Thyroid gland (tissue), 4 donors: ENCODE measurements at regions not wholly inside any gene's neighbourhood (a gene's known extent, or its start where the extent isn't known, plus 50 kb on each side); places are given as distances from the start of the nearest gene placed in this dataset.

Experiments
- DNase-seq, 2 donors: peaks; one replicate each; pipeline ENCODE4 v3.0.0-alpha.2; 2019
- H3K27ac ChIP-seq, 3 donors: fragments of 200-600 bp; sonication (generic); 1 replicate in 2 of 3; 2 replicates in 1 of 3; pipeline ENCODE4 v1.5.1; 2016 to 2019; ENCODE audit warnings: mild to moderate bottlenecking in 1 of 3, moderate library complexity in 1 of 3
- H3K27me3 ChIP-seq: fragments of 200-600 bp; sonication (generic); one replicate; pipeline ENCODE4 v1.5.1; 2019
- H3K36me3 ChIP-seq, 2 donors: fragments of 200-600 bp; sonication (generic); one replicate each; pipeline ENCODE4 v1.5.1; 2016 to 2019
- H3K4me1 ChIP-seq, 2 donors: fragments of 200-600 bp; sonication (generic); one replicate each; pipeline ENCODE4 v1.5.1; 2017 to 2019
- H3K4me3 ChIP-seq, 3 donors: fragments of 200-600 bp; sonication (generic); replicated peaks in 1 of 3; 1 replicate in 2 of 3; 2 replicates in 1 of 3; pipeline ENCODE4 v1.5.1; 2016; ENCODE audit warnings: mild to moderate bottlenecking in 1 of 3
- H3K9me3 ChIP-seq: fragments of 200-600 bp; sonication (generic); one replicate; pipeline ENCODE4 v1.5.1; 2017
- CTCF ChIP-seq, 6 experiments: fragments of 200-600 bp in 3 of 6; fragments of 450-650 bp in 3 of 6; sonication (generic) in 3 of 6; IDR thresholded peaks; one replicate each; pipeline ENCODE4 v1.5.1; 2016 to 2019; ENCODE audit warnings: antibody characterized with exemption in 6 of 6, mild to moderate bottlenecking in 2 of 6, inconsistent platforms in 1 of 6, moderate library complexity in 1 of 6
- POLR2A ChIP-seq, 2 donors: fragments of 450-650 bp; IDR thresholded peaks; one replicate each; pipeline ENCODE4 v1.6.1; 2017; ENCODE audit warnings: antibody characterized with exemption in 2 of 2, mild to moderate bottlenecking in 2 of 2, moderate library complexity in 1 of 2
- WGBS, 2 donors: methylation state at CpG; one replicate each; pipeline ENCODE4 v1.1.5; 2017; 5-methylcytosine and 5-hydroxymethylcytosine counted together
- intact Hi-C: fragments of 100-400 bp; cut with DNase I; formaldehyde crosslinking; loops from one replicate; pipeline ENCODE4 v1.15.1; 2023

GRCh38 chr1:172964864-172965263, 85.9 kb downstream of the TNFSF18 start:
- Histone ChIP-seq H3K27me3 (no peaks in the 10 kb centered on the region), H3K27ac (no peak overlapping the region), H3K4me1 (no peaks in the 10 kb centered on the region), H3K9me3 (no peaks in the 10 kb centered on the region), H3K36me3 (no peaks in the 10 kb centered on the region), H3K4me3 (no peak overlapping the region)
- WGBS, 2 donors, result 96% methylated on average over 1 of the region's 1 CpG
- no peak for DNase-seq
- intact Hi-C loops, result no loop called here
- TF ChIP-seq CTCF (IDR thresholded peaks at IDR 0.05), result no peak
- no peak for TF ChIP-seq POLR2A (IDR thresholded peaks at IDR 0.05)

GRCh38 chr1:172966844-172967540, 83.7 kb downstream of the TNFSF18 start:
- intact Hi-C loops, result no loop called here
- no peak for DNase-seq
- Histone ChIP-seq H3K27ac (no peak overlapping the region), H3K4me1 (no peaks in the 10 kb centered on the region), H3K36me3 (no peaks in the 10 kb centered on the region), H3K27me3 (no peaks in the 10 kb centered on the region), H3K9me3 (no peaks in the 10 kb centered on the region), H3K4me3 (no peak overlapping the region)
- TF ChIP-seq CTCF (IDR thresholded peaks at IDR 0.05), result no peak
- TF ChIP-seq POLR2A (IDR thresholded peaks at IDR 0.05), result no peak

- DNase-seq, result no peak
- TF ChIP-seq POLR2A (IDR thresholded peaks at IDR 0.05), result no peak
- no peak for TF ChIP-seq CTCF (IDR thresholded peaks at IDR 0.05)
- Histone ChIP-seq H3K27me3 (no peaks in the 10 kb centered on the region), H3K36me3 (no peaks in the 10 kb centered on the region), H3K27ac (no peak overlapping the region), H3K4me3 (no peak overlapping the region), H3K4me1 (no peaks in the 10 kb centered on the region), H3K9me3 (no peaks in the 10 kb centered on the region)
- intact Hi-C loops, result no loop called here
Measured at GRCh38 chr1:172967936-172968335, 82.8 kb downstream of the TNFSF18 start.

GRCh38 chr1:172969611-172970010, 81.1 kb downstream of the TNFSF18 start:
- intact Hi-C loops, result no loop called here
- TF ChIP-seq CTCF (IDR thresholded peaks at IDR 0.05), result no peak
- no peak for TF ChIP-seq POLR2A (IDR thresholded peaks at IDR 0.05)

GRCh38 chr1:172970186-172970585, 80.6 kb downstream of the TNFSF18 start:
- WGBS, 2 donors, result 95 to 100% methylated on average over 1 of the region's 1 CpG
- intact Hi-C loops, result no loop called here
- H3K27ac ChIP-seq, result no peak overlapping the region
- H3K9me3 ChIP-seq, result no peaks in the 10 kb centered on the region
- no peaks in the 10 kb centered on the region for H3K4me1 ChIP-seq
- TF ChIP-seq POLR2A (IDR thresholded peaks at IDR 0.05) (no peak), CTCF (IDR thresholded peaks at IDR 0.05) (no peak)
- H3K4me3 ChIP-seq, result no peak overlapping the region
- H3K36me3 ChIP-seq, result no peaks in the 10 kb centered on the region
- DNase-seq, result no peak
- no peaks in the 10 kb centered on the region for H3K27me3 ChIP-seq

More at GRCh38 chr1:172969611-172970010, 81.1 kb downstream of the TNFSF18 start:
- no peak overlapping the region for H3K4me3 ChIP-seq
- H3K27me3 ChIP-seq, result no peaks in the 10 kb centered on the region
- H3K36me3 ChIP-seq, result no peaks in the 10 kb centered on the region
- H3K4me1 ChIP-seq, result no peaks in the 10 kb centered on the region
- DNase-seq, result no peak
- no peak overlapping the region for H3K27ac ChIP-seq
- H3K9me3 ChIP-seq, result no peaks in the 10 kb centered on the region
